ENCODE measurements at regions not wholly inside any gene's neighbourhood (a gene's known extent, or its start where the extent isn't known, plus 50 kb on each side); places are given as distances from the start of the nearest gene placed in this dataset.

DNA sequence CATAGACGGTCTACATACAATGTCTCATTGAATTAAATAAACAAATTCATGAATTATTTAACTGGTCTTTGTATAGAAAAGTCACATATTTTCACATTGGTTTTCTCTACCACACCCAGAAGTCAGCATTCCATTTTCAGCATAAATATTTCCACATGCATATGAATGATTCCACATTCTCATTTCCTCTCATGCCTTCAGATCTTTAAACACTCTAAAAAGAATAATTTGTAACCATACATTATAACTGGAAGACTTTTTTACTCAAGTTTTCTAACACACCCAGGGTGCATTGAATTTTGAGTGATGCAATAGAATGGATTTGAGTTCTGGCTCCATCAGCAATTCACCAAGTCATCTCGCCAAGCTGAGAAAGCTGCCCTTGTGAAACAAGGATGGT is 501.8 kb upstream of the TENM4 start:
- H3K4me1 Mint-ChIP-seq: no peaks in the 10 kb centered on the region
- no peaks in the 10 kb centered on the region for H3K36me3 Mint-ChIP-seq
- no peaks in the 10 kb centered on the region for H3K27me3 Mint-ChIP-seq
- peaks cover 2 to 4% (median 2%) of the 10 kb centered on the region in 3 donors for H3K9me3 Mint-ChIP-seq
- no peak overlapping the region for H3K4me3 Mint-ChIP-seq
- no peak overlapping the region for H3K27ac Mint-ChIP-seq

GRCh38 chr11:79942090-79942489 is 501.3 kb upstream of the TENM4 start:
- Mint-ChIP-seq H3K4me1 (no peaks in the 10 kb centered on the region), H3K27ac (no peak overlapping the region), H3K4me3 (no peak overlapping the region), H3K36me3 (no peaks in the 10 kb centered on the region), H3K27me3 (no peaks in the 10 kb centered on the region), H3K9me3 (peaks cover 2 to 4% (median 2%) of the 10 kb centered on the region in 3 donors)

GRCh38 chr11:79940974-79941735 is 500.3 kb upstream of the TENM4 start:
- Mint-ChIP-seq H3K36me3 (no peaks in the 10 kb centered on the region), H3K27me3 (no peaks in the 10 kb centered on the region), H3K4me3 (no peak overlapping the region), H3K4me1 (no peaks in the 10 kb centered on the region), H3K27ac (no peak overlapping the region), H3K9me3 (peaks cover 2 to 4% (median 2%) of the 10 kb centered on the region in 3 donors)

DNA sequence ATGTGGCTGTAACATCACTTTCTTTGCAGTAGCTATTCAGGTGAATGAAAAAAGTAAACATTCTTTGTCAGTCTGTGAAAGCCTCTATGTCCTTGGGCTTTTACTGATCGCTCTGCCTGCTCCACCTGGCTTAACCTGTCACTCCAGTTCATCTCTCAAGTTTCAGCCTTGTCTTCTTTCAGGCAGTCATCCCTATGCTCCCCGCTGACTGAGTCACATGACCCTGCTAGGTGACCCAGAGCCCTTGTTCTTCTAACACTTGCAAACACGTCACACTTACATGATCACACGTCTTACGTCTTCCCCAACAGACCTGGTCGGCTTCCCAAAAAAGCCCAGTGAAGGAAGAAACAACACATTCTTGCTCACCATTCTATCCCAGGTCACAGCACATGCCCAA is 499.3 kb upstream of the TENM4 start:
- Mint-ChIP-seq H3K4me3 (no peak overlapping the region), H3K36me3 (no peaks in the 10 kb centered on the region), H3K27ac (no peak overlapping the region), H3K9me3 (peaks cover 2 to 4% (median 2%) of the 10 kb centered on the region in 3 donors), H3K4me1 (no peaks in the 10 kb centered on the region), H3K27me3 (no peaks in the 10 kb centered on the region)

GRCh38 chr11:79939111-79939510 is 498.3 kb upstream of the TENM4 start:
- no peak overlapping the region for H3K27ac Mint-ChIP-seq
- H3K27me3 Mint-ChIP-seq: no peaks in the 10 kb centered on the region
- no peak overlapping the region for H3K4me3 Mint-ChIP-seq
- peaks cover 2 to 4% (median 2%) of the 10 kb centered on the region in 3 donors for H3K9me3 Mint-ChIP-seq
- no peaks in the 10 kb centered on the region for H3K4me1 Mint-ChIP-seq
- peaks cover 2% of the 10 kb centered on the region for H3K36me3 Mint-ChIP-seq

DNA sequence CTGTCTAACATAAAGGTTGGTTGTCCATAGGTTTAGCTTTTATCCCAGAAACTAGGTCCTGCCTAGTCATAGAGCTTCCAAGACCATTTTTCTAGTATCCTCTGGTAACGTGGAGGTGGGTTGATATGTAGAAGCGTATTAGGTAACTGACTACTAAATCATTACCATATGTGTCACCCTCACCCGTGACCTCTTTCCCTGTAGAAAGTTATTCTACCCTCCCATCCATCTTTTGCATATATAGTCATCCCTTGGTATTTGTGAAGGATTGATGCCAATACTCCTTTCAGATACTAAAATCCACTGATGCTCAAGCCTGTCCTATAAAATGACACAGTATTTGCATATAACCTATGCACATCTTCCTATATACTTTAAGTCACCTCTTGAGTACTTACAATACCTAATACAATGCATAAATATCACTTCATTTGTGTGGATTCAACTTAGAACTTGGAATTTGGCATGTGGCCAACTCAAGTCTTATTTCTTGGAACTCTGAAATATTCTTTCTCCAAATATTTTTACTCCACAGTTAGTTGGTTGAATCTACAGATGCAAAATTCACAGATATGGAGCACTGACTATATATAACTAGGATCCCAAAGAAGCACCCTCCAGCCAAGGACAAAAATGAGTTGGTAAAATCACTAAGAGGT is 497.0 kb upstream of the TENM4 start:
- Mint-ChIP-seq H3K27me3 (no peaks in the 10 kb centered on the region), H3K36me3 (peaks cover 2% of the 10 kb centered on the region), H3K9me3 (peaks cover 0 to 4% (median 0%) of the 10 kb centered on the region in 3 donors), H3K27ac (no peak overlapping the region), H3K4me3 (no peak overlapping the region), H3K4me1 (no peaks in the 10 kb centered on the region)

DNA sequence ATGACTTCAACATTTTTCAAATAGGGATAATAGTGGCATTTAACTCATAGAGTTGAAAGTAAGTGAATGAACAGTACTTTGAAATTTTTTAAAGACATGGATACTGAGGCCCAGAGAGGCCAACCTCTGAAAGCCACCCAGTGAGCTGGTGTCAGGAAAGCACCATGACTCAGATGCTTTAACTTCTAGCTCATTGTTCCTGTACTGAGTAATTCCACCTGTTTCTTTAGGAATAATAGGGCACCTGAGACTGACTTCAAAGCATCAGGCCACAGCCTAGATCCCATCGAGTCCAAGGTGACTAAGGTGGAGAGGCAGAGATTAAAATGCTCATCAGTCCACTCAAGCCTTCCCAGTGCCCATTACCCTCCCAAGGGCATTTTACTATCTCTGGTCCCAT is 491.8 kb upstream of the TENM4 start:
- H3K36me3 Mint-ChIP-seq: peaks cover 2% of the 10 kb centered on the region
- H3K9me3 Mint-ChIP-seq: peaks cover 0 to 5% (median 2%) of the 10 kb centered on the region in 3 donors
- no peak overlapping the region for H3K27ac Mint-ChIP-seq
- no peak overlapping the region for H3K4me3 Mint-ChIP-seq
- no peaks in the 10 kb centered on the region for H3K27me3 Mint-ChIP-seq
- H3K4me1 Mint-ChIP-seq: no peaks in the 10 kb centered on the region

DNA sequence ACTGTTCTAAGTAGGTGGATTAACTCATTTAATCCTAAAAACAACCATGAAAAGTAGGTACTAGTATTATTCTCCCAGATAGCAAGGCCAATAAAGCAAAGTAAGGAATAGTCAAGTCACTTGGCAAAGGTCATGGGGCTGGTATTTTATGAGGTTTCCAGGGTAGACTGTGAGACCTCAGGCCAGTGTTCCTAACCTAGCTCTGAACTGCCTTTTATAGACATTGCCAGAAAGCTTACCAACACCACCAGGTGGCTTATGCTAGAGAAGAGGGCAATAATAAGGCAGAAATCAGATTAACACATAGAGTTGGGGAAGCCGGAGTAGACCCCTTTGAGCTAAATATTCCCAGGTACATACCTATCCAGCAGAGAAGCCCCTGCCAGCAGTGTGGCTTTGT is 490.9 kb upstream of the TENM4 start:
- Mint-ChIP-seq H3K9me3 (peaks cover 0 to 6% (median 2%) of the 10 kb centered on the region in 3 donors), H3K36me3 (peaks cover 2% of the 10 kb centered on the region), H3K27me3 (no peaks in the 10 kb centered on the region), H3K4me3 (no peak overlapping the region), H3K4me1 (no peaks in the 10 kb centered on the region), H3K27ac (no peak overlapping the region)

- Mint-ChIP-seq H3K9me3 (peaks cover 0 to 19% (median 2%) of the 10 kb centered on the region in 3 donors), H3K27me3 (no peaks in the 10 kb centered on the region)
Observed at GRCh38 chr11:79926707-79927106, 485.9 kb upstream of the TENM4 start.

GRCh38 chr11:79925570-79925969 is 484.7 kb upstream of the TENM4 start:
- Mint-ChIP-seq H3K4me3 (no peak overlapping the region), H3K9me3 (peaks cover 0 to 19% (median 0%) of the 10 kb centered on the region in 3 donors), H3K27me3 (no peaks in the 10 kb centered on the region), H3K36me3 (no peaks in the 10 kb centered on the region), H3K27ac (no peak overlapping the region), H3K4me1 (no peaks in the 10 kb centered on the region)

More at GRCh38 chr11:79926707-79927106, 485.9 kb upstream of the TENM4 start:
- Mint-ChIP-seq H3K4me1 (no peaks in the 10 kb centered on the region), H3K4me3 (no peak overlapping the region), H3K27ac (no peak overlapping the region), H3K36me3 (no peaks in the 10 kb centered on the region)

GRCh38 chr11:79922641-79923040 is 481.8 kb upstream of the TENM4 start:
- Mint-ChIP-seq H3K4me1 (no peaks in the 10 kb centered on the region), H3K27ac (no peak overlapping the region), H3K36me3 (no peaks in the 10 kb centered on the region), H3K27me3 (no peaks in the 10 kb centered on the region), H3K4me3 (no peak overlapping the region), H3K9me3 (peaks cover 0 to 14% (median 0%) of the 10 kb centered on the region in 3 donors)

DNA sequence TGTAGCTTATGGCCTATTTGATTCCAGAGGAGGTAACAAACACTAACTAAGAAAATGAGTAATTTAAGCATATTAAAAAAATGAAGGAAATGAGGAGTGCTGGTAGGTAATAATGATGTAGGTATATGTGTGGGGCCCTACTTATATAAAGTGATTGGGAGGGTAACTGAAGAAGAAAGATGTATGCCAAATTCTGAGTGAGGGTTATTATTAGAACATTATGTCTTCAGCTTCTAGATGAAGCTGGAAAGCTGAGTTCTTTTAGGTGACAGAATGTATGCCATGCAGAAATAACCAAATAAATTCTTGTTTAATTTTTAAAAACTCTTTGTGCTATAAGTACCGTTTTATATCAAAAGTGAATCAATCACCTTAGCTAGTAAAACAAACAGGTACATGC is 479.6 kb upstream of the TENM4 start:
- Mint-ChIP-seq H3K27me3 (no peaks in the 10 kb centered on the region), H3K27ac (no peak overlapping the region), H3K4me1 (no peaks in the 10 kb centered on the region), H3K36me3 (no peaks in the 10 kb centered on the region), H3K9me3 (peaks cover 0 to 13% (median 0%) of the 10 kb centered on the region in 3 donors), H3K4me3 (no peak overlapping the region)

GRCh38 chr11:79919350-79919749 is 478.5 kb upstream of the TENM4 start:
- H3K27me3 Mint-ChIP-seq: no peaks in the 10 kb centered on the region
- no peak overlapping the region for H3K27ac Mint-ChIP-seq
- H3K4me3 Mint-ChIP-seq: no peak overlapping the region
- H3K4me1 Mint-ChIP-seq: no peaks in the 10 kb centered on the region
- peaks cover 0 to 13% (median 0%) of the 10 kb centered on the region in 3 donors for H3K9me3 Mint-ChIP-seq
- no peaks in the 10 kb centered on the region for H3K36me3 Mint-ChIP-seq

DNA sequence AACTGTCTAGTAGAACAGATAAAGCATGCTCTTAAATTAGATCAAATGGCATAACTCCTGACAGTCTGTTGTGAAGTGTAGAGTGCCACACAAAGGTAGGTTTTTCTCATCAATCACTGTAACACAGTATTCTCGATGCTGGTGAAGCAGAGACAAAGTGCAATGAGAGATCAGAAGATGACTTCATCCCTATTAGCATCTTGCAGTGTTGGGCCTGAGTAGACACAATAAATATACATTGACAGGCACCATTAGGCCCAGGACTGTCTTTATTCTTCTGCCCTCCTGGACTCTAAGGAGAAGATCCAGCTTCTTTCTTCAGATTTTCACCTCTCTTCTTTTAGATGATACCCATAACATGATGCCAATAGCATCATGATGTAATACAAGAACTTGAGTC is 478.0 kb upstream of the TENM4 start:
- Mint-ChIP-seq H3K4me1 (no peaks in the 10 kb centered on the region), H3K36me3 (no peaks in the 10 kb centered on the region), H3K9me3 (peaks cover 0 to 11% (median 0%) of the 10 kb centered on the region in 3 donors), H3K27me3 (no peaks in the 10 kb centered on the region), H3K4me3 (no peak overlapping the region), H3K27ac (no peak overlapping the region)

- no peaks in the 10 kb centered on the region for H3K36me3 Mint-ChIP-seq
- no peak overlapping the region for H3K27ac Mint-ChIP-seq
- H3K27me3 Mint-ChIP-seq: no peaks in the 10 kb centered on the region
- no peaks in the 10 kb centered on the region for H3K4me1 Mint-ChIP-seq
- H3K9me3 Mint-ChIP-seq: peaks cover 3 to 5% (median 3%) of the 10 kb centered on the region in 3 donors
- H3K4me3 Mint-ChIP-seq: no peak overlapping the region
Observed at GRCh38 chr11:79906164-79906563, 465.3 kb upstream of the TENM4 start.

DNA sequence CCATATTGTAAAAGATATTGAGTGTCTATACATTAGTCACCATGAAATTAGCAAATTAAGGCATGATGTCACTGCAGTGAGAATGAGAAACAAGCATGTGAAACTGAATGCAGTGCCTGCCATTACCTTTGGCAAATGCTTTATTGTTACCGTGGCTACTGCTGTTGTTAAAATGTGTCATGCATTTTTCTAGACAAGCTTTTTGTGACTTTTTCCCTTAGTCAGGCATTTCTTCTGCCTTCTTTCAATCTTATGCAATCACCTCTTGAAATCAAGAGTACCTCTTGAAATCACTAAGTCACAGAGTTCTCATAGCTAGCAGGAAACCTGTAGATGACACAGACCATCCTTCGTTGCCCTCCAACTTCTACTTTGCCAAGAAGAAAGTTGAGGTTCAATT is 461.7 kb upstream of the TENM4 start:
- Mint-ChIP-seq H3K27me3 (no peaks in the 10 kb centered on the region), H3K36me3 (no peaks in the 10 kb centered on the region), H3K4me3 (no peak overlapping the region)

More for the DNA sequence above, 461.7 kb upstream of the TENM4 start:
- Mint-ChIP-seq H3K9me3 (peaks cover 0 to 4% (median 3%) of the 10 kb centered on the region in 3 donors), H3K4me1 (no peaks in the 10 kb centered on the region), H3K27ac (no peak overlapping the region)

Measured in IgD-negative memory B cell (primary cell).